Urinary bladder (tissue), 3 donors: ENCODE measurements at regions not wholly inside any gene's neighbourhood (a gene's known extent, or its start where the extent isn't known, plus 50 kb on each side); places are given as distances from the start of the nearest gene placed in this dataset.
A peak's percentile ranks its signal among the peaks of the same experiment; 100 is the strongest.

Source experiments
- DNase-seq: peaks from one replicate; pipeline ENCODE4 v3.0.0-alpha.2; 2015; ENCODE audit errors: extremely low spot score
- H3K27ac ChIP-seq: one replicate; pipeline ENCODE4 v1.5.1; 2013; ENCODE audit warnings: low read depth, mild to moderate bottlenecking, moderate library complexity
- H3K36me3 ChIP-seq: one replicate; pipeline ENCODE4 v1.6.1; 2013; ENCODE audit warnings: mild to moderate bottlenecking, moderate library complexity; ENCODE audit not compliant: insufficient read depth
- H3K4me1 ChIP-seq: one replicate; pipeline ENCODE4 v1.6.1; 2013; ENCODE audit warnings: mild to moderate bottlenecking, moderate library complexity; ENCODE audit not compliant: insufficient read depth
- H3K4me3 ChIP-seq: one replicate; pipeline ENCODE4 v1.5.1; 2013; ENCODE audit warnings: low read depth, low read length
- WGBS: extraction: QIAGEN DNeasy Blood & Tissue Kit; methylation state at CpG from one replicate; pipeline ENCODE4 v1.1.7; 2013; 5-methylcytosine and 5-hydroxymethylcytosine counted together
- donor health status: healthy with polysubstance abuse.
- donor health status: healthy.

DNA sequence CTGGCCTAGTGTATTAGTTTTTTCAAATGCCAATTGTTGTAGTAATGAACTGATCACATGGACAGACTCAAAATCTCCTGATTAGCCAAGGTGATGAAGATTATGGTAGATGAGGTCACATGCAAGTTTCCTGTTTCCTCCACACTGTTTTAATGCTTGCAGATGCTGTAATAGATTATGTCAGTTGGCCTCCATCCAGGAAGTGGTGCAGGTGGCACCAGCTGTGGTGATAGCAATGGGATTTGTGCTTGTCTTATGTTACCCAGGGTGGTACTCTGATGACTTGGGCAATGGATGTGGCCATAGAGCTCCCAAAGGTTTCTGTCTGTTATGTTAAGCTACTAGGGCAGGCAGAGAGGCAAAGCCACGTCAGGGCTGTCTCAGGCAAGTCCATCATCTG is 332.9 kb upstream of the DDX18 start:
- 36% methylated on average over 1 of the region's 1 CpG for WGBS
- Histone ChIP-seq H3K4me1 (no peaks in the 10 kb centered on the region), H3K27ac (no peak overlapping the region), H3K4me3 (no peak overlapping the region), H3K36me3 (no peaks in the 10 kb centered on the region)
- DNase-seq, result no peak

DNA sequence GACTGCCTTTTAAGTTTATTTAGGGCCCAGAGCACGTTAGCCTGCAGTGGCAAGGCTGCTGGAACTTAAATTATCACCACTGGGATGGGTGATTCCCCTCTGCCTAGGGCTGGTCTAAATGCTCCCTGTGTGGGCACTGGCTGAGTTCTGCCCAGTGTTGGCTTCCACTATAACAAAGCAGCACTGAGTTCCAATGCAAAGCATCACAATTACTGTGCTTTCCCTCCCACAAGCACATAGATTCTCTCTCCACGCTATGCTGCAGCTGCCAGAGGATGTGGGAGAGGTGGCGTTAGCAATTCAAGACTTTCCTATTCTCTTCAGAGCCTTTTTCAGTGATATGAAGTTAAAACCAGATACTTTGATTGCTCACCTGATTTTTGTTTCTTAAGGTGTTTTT is 328.9 kb upstream of the DDX18 start:
- no peak overlapping the region for H3K4me3 ChIP-seq
- H3K27ac ChIP-seq, result no peak overlapping the region
- no peaks in the 10 kb centered on the region for H3K36me3 ChIP-seq
- H3K4me1 ChIP-seq, result no peaks in the 10 kb centered on the region
- WGBS, result 60% methylated on average over 3 of the region's 3 CpGs
- DNase-seq, result no peak

DNA sequence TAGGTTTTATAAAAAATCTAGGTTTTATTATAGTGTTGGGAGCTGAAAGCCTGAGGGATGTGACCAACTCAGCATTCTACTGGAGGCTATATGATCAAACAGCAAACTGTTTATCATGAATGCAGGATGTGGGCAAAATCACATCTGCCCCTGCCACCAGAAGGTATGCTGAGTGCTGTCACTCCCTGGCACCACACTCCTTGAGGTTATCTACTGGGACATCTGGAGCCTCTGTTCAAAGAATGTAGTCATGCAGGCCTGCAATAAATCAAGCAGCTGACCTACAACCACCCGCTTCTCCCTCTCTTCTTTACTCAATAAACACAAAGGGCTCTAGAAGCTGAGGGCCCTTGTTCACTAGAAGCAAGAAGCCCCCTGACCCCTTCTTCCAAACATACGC is 328.4 kb upstream of the DDX18 start:
- DNase-seq, result no peak
- Histone ChIP-seq H3K4me1 (no peaks in the 10 kb centered on the region), H3K36me3 (no peaks in the 10 kb centered on the region), H3K4me3 (no peak overlapping the region), H3K27ac (no peak overlapping the region)
- WGBS, result 67% methylated on average over 2 of the region's 2 CpGs

DNA sequence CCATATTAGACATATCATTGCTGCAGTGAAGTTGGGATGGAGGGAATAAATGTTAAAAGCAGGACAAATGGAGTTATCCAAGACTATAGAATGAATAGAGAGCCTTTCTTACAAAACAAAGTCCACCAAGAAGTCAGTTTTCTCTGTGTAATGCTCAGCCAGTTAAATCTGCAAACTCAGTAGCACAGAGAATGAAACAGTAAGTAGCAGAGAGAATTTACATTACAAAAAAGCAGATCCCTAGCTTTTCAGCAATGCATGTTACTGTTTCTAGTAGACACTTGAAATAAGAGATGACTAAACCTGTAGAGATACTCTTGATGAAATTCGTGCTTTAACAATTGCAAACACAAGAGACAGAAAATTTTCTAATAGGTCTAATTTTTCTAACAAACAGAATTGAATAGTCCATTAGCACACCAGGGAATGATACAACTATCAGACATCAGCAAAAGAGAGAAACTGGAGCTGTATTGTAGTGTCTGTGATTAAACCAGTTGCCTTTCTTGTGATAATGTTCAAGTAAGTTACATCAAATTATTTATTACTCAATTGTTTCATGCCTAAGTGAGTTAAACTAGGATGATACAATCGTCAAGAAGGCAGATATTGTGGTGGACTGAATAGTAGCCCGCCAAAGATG is 322.2 kb upstream of the DDX18 start:
- H3K36me3 ChIP-seq, result no peaks in the 10 kb centered on the region
- no peak overlapping the region for H3K4me3 ChIP-seq
- no peak for DNase-seq
- no peaks in the 10 kb centered on the region for H3K4me1 ChIP-seq
- H3K27ac ChIP-seq, result no peak overlapping the region
- 85% methylated on average over 3 of the region's 3 CpGs for WGBS

DNA sequence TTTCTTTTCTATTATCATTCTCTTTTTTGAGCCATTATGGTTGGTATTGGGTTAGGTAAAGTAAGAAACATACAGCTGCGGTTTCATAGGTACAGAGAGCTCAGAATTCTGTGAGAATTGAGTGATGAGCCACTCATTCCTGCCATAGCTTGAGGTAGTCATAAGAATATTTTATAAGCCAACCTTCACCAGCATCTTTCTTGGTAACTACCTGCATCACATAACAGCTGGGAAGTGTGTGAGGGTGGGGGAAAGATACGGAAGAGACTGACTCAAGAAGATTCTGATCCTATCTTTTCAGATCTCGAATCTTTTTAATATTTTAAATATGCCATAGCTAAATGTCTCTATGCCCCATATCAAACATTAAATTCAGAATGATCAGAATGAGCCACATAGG is 313.8 kb upstream of the DDX18 start:
- WGBS, result 79% methylated on average over 3 of the region's 3 CpGs
- Histone ChIP-seq H3K27ac (no peak overlapping the region), H3K4me1 (no peaks in the 10 kb centered on the region), H3K36me3 (no peaks in the 10 kb centered on the region), H3K4me3 (no peak overlapping the region)
- DNase-seq, result no peak

DNA sequence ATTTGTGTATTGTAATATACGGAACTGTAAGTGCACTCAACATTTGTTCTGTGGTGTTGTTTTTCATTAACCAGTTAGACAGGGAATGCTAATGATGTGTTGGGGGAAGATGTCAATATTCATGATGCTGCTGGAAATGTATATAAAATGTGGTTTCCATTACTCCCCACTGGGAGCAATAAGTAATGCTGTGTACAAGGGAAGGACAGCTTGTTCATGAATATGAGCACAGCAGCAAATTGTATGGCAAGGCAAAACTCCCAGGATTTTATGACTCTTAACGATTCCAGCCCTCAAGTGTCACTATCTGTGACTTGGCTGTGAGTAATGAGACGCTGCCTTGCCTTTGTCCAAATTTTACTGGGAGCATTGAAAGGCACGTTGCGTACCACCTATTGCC is 312.4 kb upstream of the DDX18 start:
- no peak overlapping the region for H3K27ac ChIP-seq
- H3K4me3 ChIP-seq, result no peak overlapping the region
- H3K36me3 ChIP-seq, result no peaks in the 10 kb centered on the region
- no peak for DNase-seq
- 50% methylated on average over 5 of the region's 5 CpGs for WGBS
- no peaks in the 10 kb centered on the region for H3K4me1 ChIP-seq

DNA sequence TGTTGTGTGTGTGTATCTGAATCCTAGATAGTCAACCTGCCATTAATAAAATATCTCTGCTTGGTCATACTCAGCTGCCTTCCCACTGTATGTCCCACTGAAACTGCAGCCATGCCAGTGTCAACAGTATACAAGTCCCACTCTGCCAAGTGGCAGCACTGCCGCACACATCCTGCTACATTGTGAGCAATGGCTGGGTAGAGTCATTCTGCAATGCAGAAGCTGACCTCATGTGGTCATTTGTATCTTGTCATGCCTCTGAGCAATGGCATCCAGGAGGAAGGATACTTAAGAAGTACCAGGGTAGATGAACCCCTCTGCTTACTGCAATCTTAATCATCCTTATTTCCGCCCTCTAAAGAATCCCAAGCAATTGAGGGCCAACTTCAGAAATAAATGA is 302.2 kb upstream of the DDX18 start:
- WGBS, result 73% methylated on average over 2 of the region's 2 CpGs
- H3K27ac ChIP-seq, result no peak overlapping the region
- H3K36me3 ChIP-seq, result no peaks in the 10 kb centered on the region
- no peak for DNase-seq
- no peak overlapping the region for H3K4me3 ChIP-seq
- no peaks in the 10 kb centered on the region for H3K4me1 ChIP-seq

DNA sequence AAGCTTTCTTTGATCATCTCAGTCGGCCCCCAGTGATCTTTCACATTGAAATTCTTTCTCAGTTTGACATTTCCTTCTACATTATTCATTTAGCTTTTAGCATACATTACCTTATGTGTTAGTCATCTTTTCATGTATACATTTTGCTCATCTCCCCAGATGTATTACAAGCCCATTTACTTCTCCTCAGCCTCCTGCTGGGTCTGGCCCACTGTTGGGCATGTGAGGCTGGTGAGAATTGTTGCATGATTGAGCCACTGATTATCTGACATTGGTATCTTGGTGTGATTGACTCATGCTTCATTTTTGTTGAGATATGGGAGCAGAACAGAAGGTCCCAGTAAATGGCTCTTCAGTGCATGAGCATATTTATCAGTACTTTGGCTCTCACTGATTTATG is 300.1 kb upstream of the DDX18 start:
- 78% methylated on average over 1 of the region's 1 CpG for WGBS
- H3K36me3 ChIP-seq, result no peaks in the 10 kb centered on the region

DNA sequence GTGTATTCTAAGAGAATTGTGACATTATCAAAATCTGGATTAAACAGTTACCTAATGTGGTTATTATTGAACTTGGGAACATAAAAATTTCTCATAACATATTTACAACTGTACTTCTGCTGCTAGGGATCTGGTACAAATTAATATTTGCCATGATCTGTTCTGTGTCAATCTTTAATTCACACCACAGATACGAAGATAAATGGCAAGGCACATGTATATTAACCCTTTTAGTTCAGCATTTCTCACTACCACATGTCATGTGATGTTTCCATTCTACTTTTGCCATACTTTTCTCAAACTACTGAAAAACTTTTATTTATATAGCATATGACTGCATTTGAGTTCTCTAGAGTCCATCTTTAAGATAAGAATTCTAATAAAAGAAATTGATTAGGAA is 295.3 kb upstream of the DDX18 start:
- DNase-seq, result no peak
- WGBS, result 12% methylated on average over 1 of the region's 1 CpG
- H3K36me3 ChIP-seq, result no peaks in the 10 kb centered on the region
- no peaks in the 10 kb centered on the region for H3K4me1 ChIP-seq
- no peak overlapping the region for H3K4me3 ChIP-seq
- no peak overlapping the region for H3K27ac ChIP-seq

More for the DNA sequence above, 300.1 kb upstream of the DDX18 start:
- DNase-seq, result no peak
- Histone ChIP-seq H3K27ac (no peak overlapping the region), H3K4me1 (no peaks in the 10 kb centered on the region), H3K4me3 (no peak overlapping the region)

DNA sequence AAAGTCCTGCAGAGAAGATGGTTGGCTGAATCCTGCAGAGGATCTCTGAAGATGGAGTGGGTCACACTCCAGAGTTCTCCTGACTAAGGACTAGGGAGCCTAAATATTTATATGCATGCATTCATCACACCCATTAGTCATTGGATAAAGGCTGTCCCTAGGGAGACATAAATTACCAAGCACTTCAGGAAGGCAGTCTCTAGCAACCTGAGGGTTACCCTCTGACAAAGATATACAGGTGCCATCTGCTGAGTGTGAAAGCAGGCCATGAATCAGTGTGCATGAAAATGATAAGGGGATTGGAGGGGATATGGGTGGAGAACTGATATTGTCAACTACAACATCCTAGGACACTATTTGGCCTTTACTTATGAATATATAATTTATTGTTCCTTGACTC is 294.8 kb upstream of the DDX18 start:
- H3K4me1 ChIP-seq, result no peaks in the 10 kb centered on the region
- H3K4me3 ChIP-seq, result no peak overlapping the region

DNA sequence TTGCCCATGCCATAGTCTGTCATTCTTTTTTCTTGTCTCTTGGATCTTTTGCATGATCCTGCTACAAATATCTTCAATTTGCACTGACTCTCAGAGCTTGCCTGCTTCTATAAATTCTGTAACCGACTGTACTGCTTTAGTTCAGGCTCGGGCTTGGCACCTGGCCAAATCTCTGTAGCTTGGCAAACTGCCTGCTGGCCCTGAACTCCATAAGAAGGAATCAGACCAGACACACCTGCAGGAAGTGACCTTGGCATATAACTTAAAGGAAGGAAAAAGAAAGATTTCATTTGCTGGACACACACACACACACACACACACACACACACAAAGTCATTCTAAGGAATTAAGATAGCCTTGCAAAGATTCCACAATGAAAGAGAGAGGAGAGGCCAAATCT is 291.2 kb upstream of the DDX18 start:
- DNase-seq, result peak; percentile 88
- Histone ChIP-seq H3K4me3 (no peak overlapping the region), H3K27ac (no peak overlapping the region), H3K36me3 (no peaks in the 10 kb centered on the region), H3K4me1 (no peaks in the 10 kb centered on the region)
- WGBS, result 5% methylated on average over 2 of the region's 2 CpGs

More for the DNA sequence above, 294.8 kb upstream of the DDX18 start:
- H3K27ac ChIP-seq, result no peak overlapping the region
- no peaks in the 10 kb centered on the region for H3K36me3 ChIP-seq
- DNase-seq, result no peak

DNA sequence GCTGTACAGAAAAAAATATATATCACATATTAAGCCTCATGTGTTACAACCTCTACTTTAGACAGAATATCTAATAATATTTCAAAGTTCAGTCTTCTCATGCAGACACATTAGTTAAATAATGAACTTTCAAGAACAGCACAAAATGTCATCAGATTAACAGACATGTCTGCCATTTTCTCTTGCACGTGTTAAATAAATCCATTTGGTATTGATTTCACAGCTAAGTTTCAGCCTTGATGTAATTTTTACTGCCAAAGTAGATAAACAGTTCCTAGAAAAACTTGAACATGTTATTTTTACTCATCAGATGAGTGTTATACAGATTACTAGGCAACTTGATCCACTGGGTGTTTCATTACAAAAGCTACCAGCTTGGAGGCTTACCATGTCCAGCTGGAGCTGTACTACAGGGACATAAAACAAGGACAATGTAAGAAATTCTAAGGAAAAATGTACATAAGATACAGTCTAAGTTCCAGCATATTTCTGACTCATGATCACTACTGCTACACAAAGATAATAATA is 290.7 kb upstream of the DDX18 start:
- no peak for DNase-seq
- no peak overlapping the region for H3K27ac ChIP-seq
- H3K36me3 ChIP-seq, result no peaks in the 10 kb centered on the region
- H3K4me3 ChIP-seq, result no peak overlapping the region
- 22% methylated on average over 1 of the region's 1 CpG for WGBS
- no peaks in the 10 kb centered on the region for H3K4me1 ChIP-seq

DNA sequence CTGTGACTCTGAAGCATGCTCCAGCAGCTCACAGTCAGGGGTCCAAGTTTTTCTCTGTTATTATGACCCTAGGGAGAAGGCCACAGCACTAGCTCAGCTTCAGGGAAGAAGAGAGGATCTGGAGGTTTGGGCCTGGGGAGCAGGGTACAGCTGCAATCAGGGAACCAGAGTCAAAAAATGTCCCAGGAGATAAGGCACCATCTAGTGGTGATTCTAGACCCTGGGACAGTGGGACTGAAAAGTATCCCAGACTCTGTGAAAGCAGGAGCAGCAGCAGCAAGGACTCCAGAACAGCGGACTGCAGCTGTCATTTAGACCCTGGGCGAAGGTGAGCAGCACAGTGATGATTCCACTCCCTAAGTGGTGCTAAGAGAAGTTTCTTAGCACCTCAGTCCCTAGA is 278.4 kb upstream of the DDX18 start:
- no peak overlapping the region for H3K27ac ChIP-seq
- H3K4me1 ChIP-seq, result no peaks in the 10 kb centered on the region
- no peak for DNase-seq
- H3K36me3 ChIP-seq, result no peaks in the 10 kb centered on the region
- no peak overlapping the region for H3K4me3 ChIP-seq
- 55% methylated on average over 2 of the region's 2 CpGs for WGBS

DNA sequence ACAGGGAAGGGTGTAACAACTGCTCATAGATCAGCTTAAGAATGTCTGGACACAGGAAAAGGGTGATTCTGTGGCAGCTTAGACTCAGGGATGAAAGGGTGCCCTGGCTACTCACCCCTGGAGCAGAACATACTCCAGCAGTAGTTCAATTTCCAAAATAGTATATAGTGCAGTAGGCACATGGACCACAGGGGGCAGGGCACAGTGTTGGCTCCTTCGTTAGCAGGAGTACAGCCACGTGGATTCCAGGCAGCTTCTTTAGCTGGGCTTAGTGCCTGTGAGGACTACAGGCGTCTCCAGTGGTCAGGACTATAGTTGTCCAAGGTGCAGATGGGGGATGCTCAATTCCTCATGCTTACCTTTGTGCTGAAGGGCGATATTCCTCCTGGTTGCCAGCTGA is 277.5 kb upstream of the DDX18 start:
- no peak overlapping the region for H3K4me3 ChIP-seq
- 68% methylated on average over 4 of the region's 4 CpGs for WGBS

DNA sequence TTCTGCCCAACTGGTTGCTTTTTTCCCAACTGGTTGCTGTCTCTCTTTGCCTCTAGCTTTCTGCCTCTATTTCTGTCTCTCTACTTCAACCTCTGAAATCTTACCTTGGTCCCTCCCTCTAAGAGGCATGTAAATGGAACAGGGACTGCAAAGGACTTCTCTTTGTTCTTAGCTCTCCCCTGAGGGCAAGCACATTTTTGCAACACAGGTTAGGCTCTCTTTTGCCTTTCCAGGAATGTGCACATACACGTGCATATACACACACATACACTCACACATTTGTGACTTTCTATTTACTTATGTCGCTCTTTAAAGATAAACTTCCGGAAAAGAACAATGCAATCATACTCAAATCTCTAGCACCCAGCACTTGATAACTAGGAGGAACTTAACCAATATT is 262.6 kb upstream of the DDX18 start:
- Histone ChIP-seq H3K4me3 (no peak overlapping the region), H3K4me1 (no peaks in the 10 kb centered on the region), H3K27ac (no peak overlapping the region), H3K36me3 (no peaks in the 10 kb centered on the region)
- no peak for DNase-seq
- WGBS, result 40% methylated on average over 3 of the region's 3 CpGs

More for the DNA sequence above, 277.5 kb upstream of the DDX18 start:
- Histone ChIP-seq H3K27ac (no peak overlapping the region), H3K36me3 (no peaks in the 10 kb centered on the region), H3K4me1 (no peaks in the 10 kb centered on the region)
- no peak for DNase-seq
